Endothelial cell (in vitro differentiated cells): ENCODE measurements at regions not wholly inside any gene's neighbourhood (a gene's known extent, or its start where the extent isn't known, plus 50 kb on each side); places are given as distances from the start of the nearest gene placed in this dataset.

Experiments used
- DNase-seq: peaks from one replicate; pipeline ENCODE4 v3.0.0; 2021; ENCODE audit warnings: low spot score
- H3K27ac Mint-ChIP-seq: one replicate; pipeline ENCODE4 v1.8.0; 2021; ENCODE audit warnings: mixed read lengths, inconsistent platforms; ENCODE audit not compliant: unreplicated experiment
- H3K27me3 Mint-ChIP-seq: one replicate; pipeline ENCODE4 v1.8.0; 2021; ENCODE audit warnings: mild to moderate bottlenecking, moderate library complexity, mixed read lengths, inconsistent platforms; ENCODE audit not compliant: unreplicated experiment
- H3K36me3 Mint-ChIP-seq: one replicate; pipeline ENCODE4 v1.8.0; 2021; ENCODE audit warnings: mild to moderate bottlenecking, low read depth, mixed read lengths, inconsistent platforms; ENCODE audit not compliant: unreplicated experiment
- H3K4me1 Mint-ChIP-seq: one replicate; pipeline ENCODE4 v1.8.0; 2021; ENCODE audit warnings: mild to moderate bottlenecking, mixed read lengths, inconsistent platforms; ENCODE audit not compliant: unreplicated experiment
- H3K4me3 Mint-ChIP-seq: one replicate; pipeline ENCODE4 v1.8.0; 2021; ENCODE audit warnings: mild to moderate bottlenecking, mixed read lengths, inconsistent platforms; ENCODE audit not compliant: unreplicated experiment
- H3K9me3 Mint-ChIP-seq: one replicate; pipeline ENCODE4 v1.8.0; 2021; ENCODE audit warnings: mixed read lengths, inconsistent platforms; ENCODE audit not compliant: unreplicated experiment
- CTCF ChIP-seq: fragments of 200-600 bp; sonication (generic); IDR thresholded peaks from one replicate; pipeline ENCODE4 v1.5.0; 2021; ENCODE audit warnings: antibody characterized with exemption; ENCODE audit not compliant: unreplicated experiment

GRCh38 chr13:64782466-64782865, 2447.7 kb downstream of the PCDH9 start:
- Mint-ChIP-seq H3K36me3 (no peaks in the 10 kb centered on the region), H3K27me3 (no peaks in the 10 kb centered on the region), H3K4me1 (peaks cover 13% of the 10 kb centered on the region), H3K4me3 (no peak overlapping the region), H3K9me3 (no peaks in the 10 kb centered on the region), H3K27ac (no peak overlapping the region)
- TF ChIP-seq CTCF, result no peak
- no peak for DNase-seq

DNA sequence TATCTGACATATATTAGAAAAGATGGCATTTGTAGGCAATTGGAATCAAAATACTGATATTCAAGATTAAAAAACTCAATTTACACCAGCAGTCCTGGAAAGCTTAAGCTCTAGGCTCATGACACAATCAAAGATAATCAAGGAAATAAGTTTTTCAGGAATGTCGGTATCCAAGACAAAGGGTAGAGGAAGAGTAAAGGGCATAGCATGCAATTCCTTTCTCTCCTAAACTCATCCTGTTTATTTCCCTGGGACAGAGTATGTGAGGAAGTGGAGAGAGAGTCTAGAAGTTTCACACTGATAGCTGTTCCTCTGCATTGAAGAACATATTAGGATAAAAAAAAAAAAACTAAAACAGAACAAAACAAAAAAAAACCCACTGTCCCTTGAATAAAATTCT, 2452.1 kb downstream of the PCDH9 start:
- no peaks in the 10 kb centered on the region for H3K36me3 Mint-ChIP-seq
- no peaks in the 10 kb centered on the region for H3K9me3 Mint-ChIP-seq
- no peak overlapping the region for H3K4me3 Mint-ChIP-seq
- no peaks in the 10 kb centered on the region for H3K27me3 Mint-ChIP-seq
- no peak for TF ChIP-seq CTCF
- H3K27ac Mint-ChIP-seq, result peak overlapping the region; percentile 90
- H3K4me1 Mint-ChIP-seq, result peaks cover 16% of the 10 kb centered on the region
- DNase-seq, result no peak

DNA sequence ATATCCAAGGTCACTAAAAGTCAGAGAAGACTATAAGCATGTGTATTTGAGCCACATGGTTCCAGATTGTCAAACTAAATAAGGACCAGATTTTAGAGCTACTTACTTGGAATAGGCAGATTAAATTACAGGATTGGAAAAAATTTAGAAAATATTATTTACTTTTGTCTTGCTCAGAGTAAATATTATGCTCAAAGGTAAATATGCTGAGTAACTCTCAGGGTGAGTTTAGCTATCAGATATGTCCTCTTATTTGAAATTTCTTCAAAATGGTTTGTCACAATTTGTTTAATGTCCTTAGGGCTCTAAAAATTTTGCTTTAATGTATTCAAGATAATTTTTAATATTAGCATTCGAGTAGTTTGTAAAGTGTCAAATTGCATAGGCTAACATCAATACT, 2455.2 kb downstream of the PCDH9 start:
- no peak overlapping the region for H3K4me3 Mint-ChIP-seq
- no peak for DNase-seq
- peaks cover 16% of the 10 kb centered on the region for H3K4me1 Mint-ChIP-seq
- H3K27ac Mint-ChIP-seq, result no peak overlapping the region
- no peaks in the 10 kb centered on the region for H3K36me3 Mint-ChIP-seq
- TF ChIP-seq CTCF, result no peak
- H3K27me3 Mint-ChIP-seq, result peaks cover 2% of the 10 kb centered on the region
- H3K9me3 Mint-ChIP-seq, result no peaks in the 10 kb centered on the region

- no peak for DNase-seq
- Mint-ChIP-seq H3K36me3 (no peaks in the 10 kb centered on the region), H3K4me3 (no peak overlapping the region), H3K9me3 (no peaks in the 10 kb centered on the region), H3K27ac (no peak overlapping the region), H3K4me1 (peaks cover 8% of the 10 kb centered on the region), H3K27me3 (peaks cover 2% of the 10 kb centered on the region)
- no peak for TF ChIP-seq CTCF
Observed at GRCh38 chr13:64770743-64771142, 2459.4 kb downstream of the PCDH9 start.

DNA sequence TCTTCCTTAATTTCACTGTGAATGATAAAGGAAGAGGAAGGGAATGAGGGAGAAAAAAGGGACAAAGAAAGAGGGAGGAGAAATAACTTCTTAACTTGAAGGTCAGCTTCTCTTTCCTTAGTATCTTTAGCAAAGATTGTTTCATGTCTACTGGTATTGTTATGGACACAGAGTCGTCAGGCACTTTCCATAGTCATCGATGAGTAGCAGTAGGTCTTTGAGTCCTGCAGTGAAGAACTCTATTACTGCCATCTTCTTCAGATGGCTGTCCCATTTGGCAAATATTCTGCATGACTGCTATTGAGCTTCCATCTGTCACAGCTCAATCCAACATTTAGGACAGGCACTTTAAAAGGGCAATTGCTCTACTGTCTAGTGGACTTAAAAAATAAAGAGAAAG, 2463.1 kb downstream of the PCDH9 start:
- no peaks in the 10 kb centered on the region for H3K9me3 Mint-ChIP-seq
- H3K36me3 Mint-ChIP-seq, result no peaks in the 10 kb centered on the region
- peaks cover 8% of the 10 kb centered on the region for H3K4me1 Mint-ChIP-seq
- no peak for TF ChIP-seq CTCF
- no peak overlapping the region for H3K4me3 Mint-ChIP-seq
- peak overlapping the region; percentile 15 for H3K27ac Mint-ChIP-seq
- H3K27me3 Mint-ChIP-seq, result peaks cover 3% of the 10 kb centered on the region
- no peak for DNase-seq
